ENCODE measurements at regions not wholly inside any gene's neighbourhood (a gene's known extent, or its start where the extent isn't known, plus 50 kb on each side); places are given as distances from the start of the nearest gene placed in this dataset.

DNA sequence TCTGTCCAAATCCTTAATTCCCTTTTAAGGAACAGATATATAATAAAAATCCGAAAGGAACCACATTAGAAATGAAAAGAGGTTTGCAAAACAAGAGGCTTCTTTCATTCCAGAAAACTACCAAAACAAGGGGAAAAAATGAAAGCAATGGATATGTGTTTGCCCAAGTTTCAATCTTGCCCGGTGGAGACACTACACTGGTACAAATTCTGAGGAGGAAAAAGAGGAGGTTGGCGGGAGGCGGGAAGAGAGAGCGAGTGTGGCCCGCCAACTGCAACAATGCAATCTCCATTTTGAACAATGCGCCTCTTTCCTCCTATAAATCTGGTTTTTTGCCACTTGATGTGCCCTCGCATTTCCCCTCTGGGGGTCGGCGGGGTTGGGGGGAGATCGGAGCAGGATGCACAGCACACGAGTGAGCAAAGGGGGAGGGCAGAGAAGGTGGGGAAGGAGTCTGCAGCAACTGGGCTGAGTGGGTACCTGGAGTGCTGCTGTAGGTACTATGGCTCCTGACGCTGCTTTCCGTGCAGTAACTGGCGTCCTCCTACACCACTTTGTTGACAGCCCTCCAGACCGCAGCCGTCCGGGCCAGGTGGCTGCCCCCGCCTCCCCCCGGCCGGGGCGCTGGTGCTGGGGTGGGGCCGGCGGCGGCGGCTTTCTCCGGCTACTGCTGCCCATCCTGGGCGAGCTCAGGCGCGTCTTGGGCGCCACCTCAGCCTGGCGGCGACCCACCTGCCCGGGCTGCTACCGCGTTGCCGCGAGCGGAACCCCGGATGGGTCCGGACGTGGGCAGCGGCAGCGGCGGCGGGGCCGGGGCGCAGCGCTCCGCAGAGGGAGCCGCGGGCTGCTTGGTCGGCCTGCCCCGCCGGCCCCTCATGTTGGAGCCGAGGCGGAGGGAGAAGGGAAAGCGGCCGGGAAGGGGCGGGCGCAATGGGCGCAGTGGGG is 93.8 kb upstream of the PLEKHM1 start:
- TF ChIP-seq, protein P1, sequence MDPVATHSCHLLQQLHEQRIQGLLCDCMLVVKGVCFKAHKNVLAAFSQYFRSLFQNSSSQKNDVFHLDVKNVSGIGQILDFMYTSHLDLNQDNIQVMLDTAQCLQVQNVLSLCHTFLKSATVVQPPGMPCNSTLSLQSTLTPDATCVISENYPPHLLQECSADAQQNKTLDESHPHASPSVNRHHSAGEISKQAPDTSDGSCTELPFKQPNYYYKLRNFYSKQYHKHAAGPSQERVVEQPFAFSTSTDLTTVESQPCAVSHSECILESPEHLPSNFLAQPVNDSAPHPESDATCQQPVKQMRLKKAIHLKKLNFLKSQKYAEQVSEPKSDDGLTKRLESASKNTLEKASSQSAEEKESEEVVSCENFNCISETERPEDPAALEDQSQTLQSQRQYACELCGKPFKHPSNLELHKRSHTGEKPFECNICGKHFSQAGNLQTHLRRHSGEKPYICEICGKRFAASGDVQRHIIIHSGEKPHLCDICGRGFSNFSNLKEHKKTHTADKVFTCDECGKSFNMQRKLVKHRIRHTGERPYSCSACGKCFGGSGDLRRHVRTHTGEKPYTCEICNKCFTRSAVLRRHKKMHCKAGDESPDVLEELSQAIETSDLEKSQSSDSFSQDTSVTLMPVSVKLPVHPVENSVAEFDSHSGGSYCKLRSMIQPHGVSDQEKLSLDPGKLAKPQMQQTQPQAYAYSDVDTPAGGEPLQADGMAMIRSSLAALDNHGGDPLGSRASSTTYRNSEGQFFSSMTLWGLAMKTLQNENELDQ (CRISPR knock-in tag; IDR thresholded peaks at IDR 0.05; ENCODE audit: borderline replicate concordance) = no peak
- no peak for TF ChIP-seq CREB1 (IDR thresholded peaks at IDR 0.05)
- TF ChIP-seq CREB1 (CRISPR knock-in tag; IDR thresholded peaks at IDR 0.05) = no peak
- peak; percentile 81 for TF ChIP-seq KDM5B (CRISPR knock-in tag; IDR thresholded peaks at IDR 0.05; ENCODE audit: borderline replicate concordance)
- TF ChIP-seq ZNF607 (CRISPR knock-in tag; IDR thresholded peaks at IDR 0.05; ENCODE audit: borderline replicate concordance) = no peak
- TF ChIP-seq, protein P2, sequence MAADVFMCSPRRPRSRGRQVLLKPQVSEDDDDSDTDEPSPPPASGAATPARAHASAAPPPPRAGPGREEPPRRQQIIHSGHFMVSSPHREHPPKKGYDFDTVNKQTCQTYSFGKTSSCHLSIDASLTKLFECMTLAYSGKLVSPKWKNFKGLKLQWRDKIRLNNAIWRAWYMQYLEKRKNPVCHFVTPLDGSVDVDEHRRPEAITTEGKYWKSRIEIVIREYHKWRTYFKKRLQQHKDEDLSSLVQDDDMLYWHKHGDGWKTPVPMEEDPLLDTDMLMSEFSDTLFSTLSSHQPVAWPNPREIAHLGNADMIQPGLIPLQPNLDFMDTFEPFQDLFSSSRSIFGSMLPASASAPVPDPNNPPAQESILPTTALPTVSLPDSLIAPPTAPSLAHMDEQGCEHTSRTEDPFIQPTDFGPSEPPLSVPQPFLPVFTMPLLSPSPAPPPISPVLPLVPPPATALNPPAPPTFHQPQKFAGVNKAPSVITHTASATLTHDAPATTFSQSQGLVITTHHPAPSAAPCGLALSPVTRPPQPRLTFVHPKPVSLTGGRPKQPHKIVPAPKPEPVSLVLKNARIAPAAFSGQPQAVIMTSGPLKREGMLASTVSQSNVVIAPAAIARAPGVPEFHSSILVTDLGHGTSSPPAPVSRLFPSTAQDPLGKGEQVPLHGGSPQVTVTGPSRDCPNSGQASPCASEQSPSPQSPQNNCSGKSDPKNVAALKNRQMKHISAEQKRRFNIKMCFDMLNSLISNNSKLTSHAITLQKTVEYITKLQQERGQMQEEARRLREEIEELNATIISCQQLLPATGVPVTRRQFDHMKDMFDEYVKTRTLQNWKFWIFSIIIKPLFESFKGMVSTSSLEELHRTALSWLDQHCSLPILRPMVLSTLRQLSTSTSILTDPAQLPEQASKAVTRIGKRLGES (CRISPR knock-in tag; IDR thresholded peaks at IDR 0.05; ENCODE audit: borderline replicate concordance) = no peak
- TF ChIP-seq, protein P3, sequence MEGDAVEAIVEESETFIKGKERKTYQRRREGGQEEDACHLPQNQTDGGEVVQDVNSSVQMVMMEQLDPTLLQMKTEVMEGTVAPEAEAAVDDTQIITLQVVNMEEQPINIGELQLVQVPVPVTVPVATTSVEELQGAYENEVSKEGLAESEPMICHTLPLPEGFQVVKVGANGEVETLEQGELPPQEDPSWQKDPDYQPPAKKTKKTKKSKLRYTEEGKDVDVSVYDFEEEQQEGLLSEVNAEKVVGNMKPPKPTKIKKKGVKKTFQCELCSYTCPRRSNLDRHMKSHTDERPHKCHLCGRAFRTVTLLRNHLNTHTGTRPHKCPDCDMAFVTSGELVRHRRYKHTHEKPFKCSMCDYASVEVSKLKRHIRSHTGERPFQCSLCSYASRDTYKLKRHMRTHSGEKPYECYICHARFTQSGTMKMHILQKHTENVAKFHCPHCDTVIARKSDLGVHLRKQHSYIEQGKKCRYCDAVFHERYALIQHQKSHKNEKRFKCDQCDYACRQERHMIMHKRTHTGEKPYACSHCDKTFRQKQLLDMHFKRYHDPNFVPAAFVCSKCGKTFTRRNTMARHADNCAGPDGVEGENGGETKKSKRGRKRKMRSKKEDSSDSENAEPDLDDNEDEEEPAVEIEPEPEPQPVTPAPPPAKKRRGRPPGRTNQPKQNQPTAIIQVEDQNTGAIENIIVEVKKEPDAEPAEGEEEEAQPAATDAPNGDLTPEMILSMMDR (CRISPR knock-in tag; IDR thresholded peaks at IDR 0.05) = no peak
- TF ChIP-seq, protein P4, sequence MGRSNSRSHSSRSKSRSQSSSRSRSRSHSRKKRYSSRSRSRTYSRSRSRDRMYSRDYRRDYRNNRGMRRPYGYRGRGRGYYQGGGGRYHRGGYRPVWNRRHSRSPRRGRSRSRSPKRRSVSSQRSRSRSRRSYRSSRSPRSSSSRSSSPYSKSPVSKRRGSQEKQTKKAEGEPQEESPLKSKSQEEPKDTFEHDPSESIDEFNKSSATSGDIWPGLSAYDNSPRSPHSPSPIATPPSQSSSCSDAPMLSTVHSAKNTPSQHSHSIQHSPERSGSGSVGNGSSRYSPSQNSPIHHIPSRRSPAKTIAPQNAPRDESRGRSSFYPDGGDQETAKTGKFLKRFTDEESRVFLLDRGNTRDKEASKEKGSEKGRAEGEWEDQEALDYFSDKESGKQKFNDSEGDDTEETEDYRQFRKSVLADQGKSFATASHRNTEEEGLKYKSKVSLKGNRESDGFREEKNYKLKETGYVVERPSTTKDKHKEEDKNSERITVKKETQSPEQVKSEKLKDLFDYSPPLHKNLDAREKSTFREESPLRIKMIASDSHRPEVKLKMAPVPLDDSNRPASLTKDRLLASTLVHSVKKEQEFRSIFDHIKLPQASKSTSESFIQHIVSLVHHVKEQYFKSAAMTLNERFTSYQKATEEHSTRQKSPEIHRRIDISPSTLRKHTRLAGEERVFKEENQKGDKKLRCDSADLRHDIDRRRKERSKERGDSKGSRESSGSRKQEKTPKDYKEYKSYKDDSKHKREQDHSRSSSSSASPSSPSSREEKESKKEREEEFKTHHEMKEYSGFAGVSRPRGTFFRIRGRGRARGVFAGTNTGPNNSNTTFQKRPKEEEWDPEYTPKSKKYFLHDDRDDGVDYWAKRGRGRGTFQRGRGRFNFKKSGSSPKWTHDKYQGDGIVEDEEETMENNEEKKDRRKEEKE (IDR thresholded peaks at IDR 0.05) = no peak
- TF ChIP-seq, protein P5, sequence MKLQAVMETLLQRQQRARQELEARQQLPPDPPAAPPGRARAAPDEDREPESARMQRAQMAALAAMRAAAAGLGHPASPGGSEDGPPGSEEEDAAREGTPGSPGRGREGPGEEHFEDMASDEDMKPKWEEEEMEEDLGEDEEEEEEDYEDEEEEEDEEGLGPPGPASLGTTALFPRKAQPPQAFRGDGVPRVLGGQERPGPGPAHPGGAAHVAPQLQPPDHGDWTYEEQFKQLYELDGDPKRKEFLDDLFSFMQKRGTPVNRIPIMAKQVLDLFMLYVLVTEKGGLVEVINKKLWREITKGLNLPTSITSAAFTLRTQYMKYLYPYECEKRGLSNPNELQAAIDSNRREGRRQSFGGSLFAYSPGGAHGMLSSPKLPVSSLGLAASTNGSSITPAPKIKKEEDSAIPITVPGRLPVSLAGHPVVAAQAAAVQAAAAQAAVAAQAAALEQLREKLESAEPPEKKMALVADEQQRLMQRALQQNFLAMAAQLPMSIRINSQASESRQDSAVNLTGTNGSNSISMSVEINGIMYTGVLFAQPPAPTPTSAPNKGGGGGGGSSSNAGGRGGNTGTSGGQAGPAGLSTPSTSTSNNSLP (IDR thresholded peaks at IDR 0.05; ENCODE audit: low read depth, low read length) = no peak
- TF ChIP-seq, protein P6, sequence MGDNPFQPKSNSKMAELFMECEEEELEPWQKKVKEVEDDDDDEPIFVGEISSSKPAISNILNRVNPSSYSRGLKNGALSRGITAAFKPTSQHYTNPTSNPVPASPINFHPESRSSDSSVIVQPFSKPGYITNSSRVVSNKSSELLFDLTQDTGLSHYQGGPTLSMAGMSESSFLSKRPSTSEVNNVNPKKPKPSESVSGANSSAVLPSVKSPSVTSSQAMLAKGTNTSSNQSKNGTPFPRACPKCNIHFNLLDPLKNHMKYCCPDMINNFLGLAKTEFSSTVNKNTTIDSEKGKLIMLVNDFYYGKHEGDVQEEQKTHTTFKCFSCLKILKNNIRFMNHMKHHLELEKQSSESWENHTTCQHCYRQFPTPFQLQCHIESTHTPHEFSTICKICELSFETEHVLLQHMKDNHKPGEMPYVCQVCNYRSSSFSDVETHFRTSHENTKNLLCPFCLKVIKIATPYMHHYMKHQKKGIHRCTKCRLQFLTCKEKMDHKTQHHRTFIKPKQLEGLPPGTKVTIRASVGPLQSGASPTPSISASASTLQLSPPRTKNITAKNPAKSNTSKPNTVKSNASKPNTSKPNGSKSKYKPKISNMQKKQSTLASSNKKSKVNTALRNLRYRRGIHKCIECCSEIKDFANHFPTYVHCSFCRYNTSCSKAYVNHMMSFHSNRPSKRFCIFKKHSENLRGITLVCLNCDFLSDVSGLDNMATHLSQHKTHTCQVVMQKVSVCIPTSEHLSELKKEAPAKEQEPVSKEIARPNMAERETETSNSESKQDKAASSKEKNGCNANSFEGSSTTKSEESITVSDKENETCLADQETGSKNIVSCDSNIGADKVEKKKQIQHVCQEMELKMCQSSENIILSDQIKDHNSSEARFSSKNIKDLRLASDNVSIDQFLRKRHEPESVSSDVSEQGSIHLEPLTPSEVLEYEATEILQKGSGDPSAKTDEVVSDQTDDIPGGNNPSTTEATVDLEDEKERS (CRISPR knock-in tag; IDR thresholded peaks at IDR 0.05) = no peak
- TF ChIP-seq GPN1 (CRISPR knock-in tag; IDR thresholded peaks at IDR 0.05; ENCODE audit: borderline replicate concordance) = no peak
- peak; percentile 12 for TF ChIP-seq YY1 (IDR thresholded peaks at IDR 0.05; ENCODE audit: insufficient read depth, insufficient replicate concordance, low read depth, low read length)
- TF ChIP-seq POLR2A (IDR thresholded peaks at IDR 0.05; ENCODE audit: insufficient read depth in 1 of 2, low read depth in 2 of 2, low read length in 2 of 2) = peak; percentile 42 to 47; a peak in 3 of 4 replicates
